ENCODE measurements at regions not wholly inside any gene's neighbourhood (a gene's known extent, or its start where the extent isn't known, plus 50 kb on each side); places are given as distances from the start of the nearest gene placed in this dataset.

- no peaks in the 10 kb centered on the region for H3K36me3 ChIP-seq (ENCODE audit: insufficient read depth, low read length)
- no peak overlapping the region for H3K27ac ChIP-seq
- no peak overlapping the region for H3K9ac ChIP-seq (ENCODE audit: insufficient read length)
- H3K4me3 ChIP-seq: no peak overlapping the region
- no peak for TF ChIP-seq EZH2 (IDR thresholded peaks at IDR 0.05)
- TF ChIP-seq FOXP2 (optimal IDR thresholded peaks at IDR 0.05; ENCODE audit: control extremely low read depth, extremely low read length, insufficient read depth): no peak
- no peak for TF ChIP-seq POLR2AphosphoS5 (IDR thresholded peaks at IDR 0.05; ENCODE audit: borderline replicate concordance, low read depth, low read length)
- no peak for DNase-seq (ENCODE audit: low read depth, low spot score)
- no peaks in the 10 kb centered on the region for H3K9me3 ChIP-seq (ENCODE audit: low read depth, low read length)
These were observed 90.2 kb downstream of the FOXD1 start for GRCh38 chr5:73358366-73358765.

GRCh38 chr5:73357576-73357975, 91.0 kb downstream of the FOXD1 start:
- H3K4me3 ChIP-seq: no peak overlapping the region
- no peak overlapping the region for H3K27ac ChIP-seq
- H3K36me3 ChIP-seq (ENCODE audit: insufficient read depth, low read length): no peaks in the 10 kb centered on the region
- TF ChIP-seq POLR2AphosphoS5 (IDR thresholded peaks at IDR 0.05; ENCODE audit: borderline replicate concordance, low read depth, low read length) (no peak), FOXP2 (optimal IDR thresholded peaks at IDR 0.05; ENCODE audit: control extremely low read depth, extremely low read length, insufficient read depth) (no peak), EZH2 (IDR thresholded peaks at IDR 0.05) (no peak)
- no peaks in the 10 kb centered on the region for H3K9me3 ChIP-seq (ENCODE audit: low read depth, low read length)
- DNase-seq (ENCODE audit: low read depth, low spot score): no peak
- no peak overlapping the region for H3K9ac ChIP-seq (ENCODE audit: insufficient read length)

- TF ChIP-seq EZH2 (IDR thresholded peaks at IDR 0.05): no peak
- no peak for TF ChIP-seq FOXP2 (optimal IDR thresholded peaks at IDR 0.05; ENCODE audit: control extremely low read depth, extremely low read length, insufficient read depth)
- no peak for TF ChIP-seq POLR2AphosphoS5 (IDR thresholded peaks at IDR 0.05; ENCODE audit: borderline replicate concordance, low read depth, low read length)
- Histone ChIP-seq H3K9me3 (ENCODE audit: low read depth, low read length) (no peaks in the 10 kb centered on the region), H3K4me3 (no peak overlapping the region), H3K9ac (ENCODE audit: insufficient read length) (no peak overlapping the region), H3K36me3 (ENCODE audit: insufficient read depth, low read length) (no peaks in the 10 kb centered on the region), H3K27ac (no peak overlapping the region)
- DNase-seq (ENCODE audit: low read depth, low spot score): no peak
These were observed 93.5 kb downstream of the FOXD1 start for GRCh38 chr5:73355108-73355507.

GRCh38 chr5:73354406-73354805, 94.2 kb downstream of the FOXD1 start:
- H3K27ac ChIP-seq: no peak overlapping the region
- H3K9ac ChIP-seq (ENCODE audit: insufficient read length): no peak overlapping the region
- H3K9me3 ChIP-seq (ENCODE audit: low read depth, low read length): no peaks in the 10 kb centered on the region
- H3K4me3 ChIP-seq: no peak overlapping the region
- H3K36me3 ChIP-seq (ENCODE audit: insufficient read depth, low read length): no peaks in the 10 kb centered on the region
- no peak for DNase-seq (ENCODE audit: low read depth, low spot score)
- TF ChIP-seq EZH2 (IDR thresholded peaks at IDR 0.05): no peak
- TF ChIP-seq FOXP2 (optimal IDR thresholded peaks at IDR 0.05; ENCODE audit: control extremely low read depth, extremely low read length, insufficient read depth): no peak
- TF ChIP-seq POLR2AphosphoS5 (IDR thresholded peaks at IDR 0.05; ENCODE audit: borderline replicate concordance, low read depth, low read length): no peak

GRCh38 chr5:73352649-73353230, 95.8 kb downstream of the FOXD1 start:
- Histone ChIP-seq H3K9ac (ENCODE audit: insufficient read length) (no peak overlapping the region), H3K36me3 (ENCODE audit: insufficient read depth, low read length) (no peaks in the 10 kb centered on the region), H3K4me3 (no peak overlapping the region), H3K9me3 (ENCODE audit: low read depth, low read length) (no peaks in the 10 kb centered on the region), H3K27ac (no peak overlapping the region)
- no peak for TF ChIP-seq EZH2 (IDR thresholded peaks at IDR 0.05)
- TF ChIP-seq FOXP2 (optimal IDR thresholded peaks at IDR 0.05; ENCODE audit: control extremely low read depth, extremely low read length, insufficient read depth): no peak
- no peak for TF ChIP-seq POLR2AphosphoS5 (IDR thresholded peaks at IDR 0.05; ENCODE audit: borderline replicate concordance, low read depth, low read length)
- no peak for DNase-seq (ENCODE audit: low read depth, low spot score)

- H3K9me3 ChIP-seq (ENCODE audit: low read depth, low read length): no peaks in the 10 kb centered on the region
- no peak overlapping the region for H3K4me3 ChIP-seq
- H3K36me3 ChIP-seq (ENCODE audit: insufficient read depth, low read length): no peaks in the 10 kb centered on the region
- H3K27ac ChIP-seq: no peak overlapping the region
- DNase-seq (ENCODE audit: low read depth, low spot score): no peak
- no peak overlapping the region for H3K9ac ChIP-seq (ENCODE audit: insufficient read length)
- TF ChIP-seq POLR2AphosphoS5 (IDR thresholded peaks at IDR 0.05; ENCODE audit: borderline replicate concordance, low read depth, low read length) (no peak), FOXP2 (optimal IDR thresholded peaks at IDR 0.05; ENCODE audit: control extremely low read depth, extremely low read length, insufficient read depth) (no peak), EZH2 (IDR thresholded peaks at IDR 0.05) (no peak)
These were observed 96.3 kb downstream of the FOXD1 start for GRCh38 chr5:73352243-73352642.

GRCh38 chr5:73351593-73351992, 97.0 kb downstream of the FOXD1 start:
- H3K4me3 ChIP-seq: no peak overlapping the region
- no peak overlapping the region for H3K27ac ChIP-seq
- TF ChIP-seq POLR2AphosphoS5 (IDR thresholded peaks at IDR 0.05; ENCODE audit: borderline replicate concordance, low read depth, low read length) (no peak), EZH2 (IDR thresholded peaks at IDR 0.05) (no peak), FOXP2 (optimal IDR thresholded peaks at IDR 0.05; ENCODE audit: control extremely low read depth, extremely low read length, insufficient read depth) (no peak)
- no peaks in the 10 kb centered on the region for H3K9me3 ChIP-seq (ENCODE audit: low read depth, low read length)
- H3K36me3 ChIP-seq (ENCODE audit: insufficient read depth, low read length): no peaks in the 10 kb centered on the region
- no peak overlapping the region for H3K9ac ChIP-seq (ENCODE audit: insufficient read length)
- DNase-seq (ENCODE audit: low read depth, low spot score): no peak

GRCh38 chr5:73346878-73347408, 101.6 kb downstream of the FOXD1 start:
- TF ChIP-seq POLR2AphosphoS5 (IDR thresholded peaks at IDR 0.05; ENCODE audit: borderline replicate concordance, low read depth, low read length) (no peak), FOXP2 (optimal IDR thresholded peaks at IDR 0.05; ENCODE audit: control extremely low read depth, extremely low read length, insufficient read depth) (no peak)

GRCh38 chr5:73344835-73345234, 103.7 kb downstream of the FOXD1 start:
- Histone ChIP-seq H3K27ac (no peak overlapping the region), H3K36me3 (ENCODE audit: insufficient read depth, low read length) (no peaks in the 10 kb centered on the region), H3K4me3 (no peak overlapping the region), H3K9me3 (ENCODE audit: low read depth, low read length) (no peaks in the 10 kb centered on the region), H3K9ac (ENCODE audit: insufficient read length) (no peak overlapping the region)
- DNase-seq (ENCODE audit: low read depth, low spot score): no peak
- TF ChIP-seq POLR2AphosphoS5 (IDR thresholded peaks at IDR 0.05; ENCODE audit: borderline replicate concordance, low read depth, low read length) (no peak), EZH2 (IDR thresholded peaks at IDR 0.05) (no peak), FOXP2 (optimal IDR thresholded peaks at IDR 0.05; ENCODE audit: control extremely low read depth, extremely low read length, insufficient read depth) (no peak)

More at GRCh38 chr5:73346878-73347408, 101.6 kb downstream of the FOXD1 start:
- Histone ChIP-seq H3K4me3 (no peak overlapping the region), H3K27ac (no peak overlapping the region), H3K36me3 (ENCODE audit: insufficient read depth, low read length) (no peaks in the 10 kb centered on the region), H3K9ac (ENCODE audit: insufficient read length) (no peak overlapping the region), H3K9me3 (ENCODE audit: low read depth, low read length) (no peaks in the 10 kb centered on the region)
- DNase-seq (ENCODE audit: low read depth, low spot score): no peak
